Neural crest cell (in vitro differentiated cells): ENCODE measurements at regions not wholly inside any gene's neighbourhood (a gene's known extent, or its start where the extent isn't known, plus 50 kb on each side); places are given as distances from the start of the nearest gene placed in this dataset.

ENCODE experiments used
- DNase-seq: peaks from one replicate; pipeline ENCODE4 v3.0.0; 2021; ENCODE audit warnings: low read depth, mixed read lengths, low spot score
- H3K27ac Mint-ChIP-seq: one replicate; pipeline ENCODE4 v1.8.0; 2021; ENCODE audit warnings: mild to moderate bottlenecking, mixed read lengths; ENCODE audit not compliant: unreplicated experiment
- H3K27me3 Mint-ChIP-seq: 2 replicates; pipeline ENCODE4 v1.8.0; 2021; ENCODE audit warnings: low read depth, mild to moderate bottlenecking, mixed read lengths
- H3K36me3 Mint-ChIP-seq: 2 replicates; pipeline ENCODE4 v1.8.0; 2021; ENCODE audit warnings: low read depth, mild to moderate bottlenecking, mixed read lengths
- H3K4me1 Mint-ChIP-seq: 2 replicates; pipeline ENCODE4 v1.8.0; 2021; ENCODE audit warnings: mixed read lengths
- H3K4me3 Mint-ChIP-seq: one replicate; pipeline ENCODE4 v1.8.0; 2021; ENCODE audit warnings: mild to moderate bottlenecking, mixed read lengths
- H3K9me3 Mint-ChIP-seq: 2 replicates; pipeline ENCODE4 v1.8.0; 2021; ENCODE audit warnings: mixed read lengths
- TF ChIP-seq, protein P1 (sequence below): fragments of 200-600 bp; sonication (generic); conservative IDR thresholded peaks from 2 replicates; pipeline ENCODE4 v1.5.0; 2021; ENCODE audit warnings: antibody characterized with exemption, mild to moderate bottlenecking

DNA sequence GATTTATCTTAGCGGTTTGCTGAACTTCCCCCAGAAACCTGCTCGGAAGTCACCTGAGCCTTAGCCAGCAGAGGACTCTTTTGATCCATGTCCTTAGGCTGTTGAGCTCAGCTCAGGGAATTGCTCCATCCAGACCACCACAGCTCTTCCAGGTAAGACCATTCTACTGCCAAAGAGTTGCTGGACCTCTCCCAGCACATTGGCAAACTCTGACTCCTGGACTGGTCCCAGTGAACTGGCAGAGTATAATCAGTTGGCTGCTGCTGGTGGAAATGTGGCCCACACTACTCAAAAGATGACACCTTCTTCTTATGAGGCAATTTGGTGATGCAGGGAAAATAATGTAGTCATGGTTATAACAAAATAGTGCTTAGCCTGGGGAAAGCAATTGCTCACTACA is 308.8 kb upstream of the FIGN start:
- Mint-ChIP-seq H3K4me3 (no peak overlapping the region), H3K27me3 (no peaks in the 10 kb centered on the region), H3K9me3 (peaks cover 23% of the 10 kb centered on the region), H3K4me1 (no peaks in the 10 kb centered on the region), H3K36me3 (peaks cover 12% of the 10 kb centered on the region), H3K27ac (no peak overlapping the region)
- TF ChIP-seq, protein P1, sequence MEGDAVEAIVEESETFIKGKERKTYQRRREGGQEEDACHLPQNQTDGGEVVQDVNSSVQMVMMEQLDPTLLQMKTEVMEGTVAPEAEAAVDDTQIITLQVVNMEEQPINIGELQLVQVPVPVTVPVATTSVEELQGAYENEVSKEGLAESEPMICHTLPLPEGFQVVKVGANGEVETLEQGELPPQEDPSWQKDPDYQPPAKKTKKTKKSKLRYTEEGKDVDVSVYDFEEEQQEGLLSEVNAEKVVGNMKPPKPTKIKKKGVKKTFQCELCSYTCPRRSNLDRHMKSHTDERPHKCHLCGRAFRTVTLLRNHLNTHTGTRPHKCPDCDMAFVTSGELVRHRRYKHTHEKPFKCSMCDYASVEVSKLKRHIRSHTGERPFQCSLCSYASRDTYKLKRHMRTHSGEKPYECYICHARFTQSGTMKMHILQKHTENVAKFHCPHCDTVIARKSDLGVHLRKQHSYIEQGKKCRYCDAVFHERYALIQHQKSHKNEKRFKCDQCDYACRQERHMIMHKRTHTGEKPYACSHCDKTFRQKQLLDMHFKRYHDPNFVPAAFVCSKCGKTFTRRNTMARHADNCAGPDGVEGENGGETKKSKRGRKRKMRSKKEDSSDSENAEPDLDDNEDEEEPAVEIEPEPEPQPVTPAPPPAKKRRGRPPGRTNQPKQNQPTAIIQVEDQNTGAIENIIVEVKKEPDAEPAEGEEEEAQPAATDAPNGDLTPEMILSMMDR = no peak
- no peak for DNase-seq

DNA sequence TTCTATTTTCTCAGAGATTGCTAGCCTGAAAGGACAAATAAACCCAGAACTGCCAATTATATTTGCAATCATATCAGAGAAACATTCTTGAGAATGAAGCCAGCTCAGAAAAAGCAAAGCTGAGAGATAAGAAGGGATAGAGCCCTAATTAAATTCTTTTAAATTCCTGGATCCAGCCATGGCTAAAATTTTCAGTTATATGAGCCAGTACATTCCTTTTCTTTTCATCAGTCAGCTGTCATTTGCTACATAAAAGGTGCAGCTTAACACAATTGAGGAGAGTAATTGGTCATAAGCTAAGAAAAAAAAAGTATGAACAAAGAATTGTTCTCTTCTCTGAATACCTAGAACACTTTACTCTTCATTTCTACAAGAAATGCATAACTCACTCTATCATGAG is 303.5 kb upstream of the FIGN start:
- H3K4me3 Mint-ChIP-seq = no peak overlapping the region
- peaks cover 12% of the 10 kb centered on the region for H3K4me1 Mint-ChIP-seq
- H3K27ac Mint-ChIP-seq = no peak overlapping the region
- peaks cover 6% of the 10 kb centered on the region for H3K36me3 Mint-ChIP-seq
- peaks cover 18% of the 10 kb centered on the region for H3K9me3 Mint-ChIP-seq
- H3K27me3 Mint-ChIP-seq = no peaks in the 10 kb centered on the region
- no peak for DNase-seq
- TF ChIP-seq, protein P1 = no peak

DNA sequence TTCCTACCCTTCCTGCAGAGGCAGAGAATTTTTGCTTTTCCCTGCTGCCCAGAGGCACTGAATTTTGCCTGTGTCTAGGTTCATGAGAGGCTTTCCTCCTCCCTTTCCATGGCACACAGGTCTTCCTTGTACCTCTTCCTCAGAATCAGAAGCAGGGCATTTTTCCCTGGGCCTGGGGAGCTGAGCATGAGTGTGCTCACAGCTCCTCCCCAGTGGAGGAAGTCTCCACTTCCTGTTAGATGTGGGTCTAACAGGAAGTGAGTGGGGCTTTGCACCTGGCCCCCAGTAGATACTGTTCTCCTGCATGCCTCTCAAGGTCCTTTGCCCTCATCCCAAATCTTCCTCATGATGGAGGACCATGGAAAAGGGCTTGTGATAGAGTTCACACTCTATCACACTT is 297.2 kb upstream of the FIGN start:
- Mint-ChIP-seq H3K36me3 (no peaks in the 10 kb centered on the region), H3K27ac (no peak overlapping the region), H3K27me3 (no peaks in the 10 kb centered on the region), H3K9me3 (peaks cover 6% of the 10 kb centered on the region), H3K4me3 (no peak overlapping the region), H3K4me1 (peaks cover 19% of the 10 kb centered on the region)
- TF ChIP-seq, protein P1 = no peak
- no peak for DNase-seq

DNA sequence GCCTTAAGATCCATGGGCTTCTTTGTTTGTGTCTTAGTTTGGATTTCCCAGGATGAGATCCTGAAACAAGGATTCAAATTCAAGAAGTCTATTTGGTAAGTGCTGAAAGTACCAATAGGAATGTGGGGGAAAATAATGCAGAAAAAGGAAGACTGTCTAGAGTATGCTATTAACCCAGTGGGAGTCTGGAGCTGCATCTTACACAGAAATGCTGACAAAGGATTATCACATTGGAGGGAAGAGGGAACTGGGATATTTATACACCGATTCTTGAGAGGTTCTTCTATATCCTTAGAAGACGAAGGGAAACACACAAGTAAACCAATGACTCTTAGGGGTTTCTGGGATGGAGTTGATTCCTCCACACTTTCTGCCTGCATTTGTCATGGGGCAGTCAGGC is 294.8 kb upstream of the FIGN start:
- peaks cover 9% of the 10 kb centered on the region for H3K4me1 Mint-ChIP-seq
- no peak overlapping the region for H3K4me3 Mint-ChIP-seq
- no peaks in the 10 kb centered on the region for H3K27me3 Mint-ChIP-seq
- peaks cover 5% of the 10 kb centered on the region for H3K9me3 Mint-ChIP-seq
- TF ChIP-seq, protein P1 = no peak
- no peak for DNase-seq
- H3K27ac Mint-ChIP-seq = no peak overlapping the region
- no peaks in the 10 kb centered on the region for H3K36me3 Mint-ChIP-seq

DNA sequence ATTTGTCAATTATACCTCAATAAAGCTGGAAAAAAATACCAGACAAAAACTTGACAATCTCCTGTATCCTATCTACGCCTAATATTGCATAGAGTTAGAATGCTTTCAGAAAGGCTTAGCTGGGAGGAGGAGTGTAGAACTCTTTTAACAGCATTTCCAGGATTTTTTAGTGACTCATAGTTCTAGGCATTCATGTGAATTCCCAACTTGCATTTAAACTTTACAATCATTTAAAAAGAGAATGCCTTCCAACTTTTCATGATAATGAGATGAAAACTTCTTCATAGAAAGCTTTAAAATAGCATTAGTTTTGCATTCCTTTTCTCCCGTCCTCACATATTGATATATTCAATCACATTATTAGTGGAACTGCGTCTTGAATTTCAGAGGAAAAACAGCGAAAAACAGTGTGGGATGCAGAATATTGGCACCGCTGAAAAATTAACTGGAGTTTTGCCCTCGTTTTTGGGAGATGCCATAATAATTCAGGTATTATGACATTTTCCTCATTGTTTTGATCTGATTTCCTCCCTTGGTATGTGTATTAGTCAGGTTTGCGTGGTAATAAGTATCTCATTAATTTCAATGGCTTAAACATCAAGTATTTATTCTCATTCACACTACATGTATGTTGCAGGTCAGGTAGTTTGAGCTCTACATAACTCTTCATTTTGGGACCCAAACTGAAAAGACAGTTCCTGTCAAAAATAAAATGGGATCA is 293.2 kb upstream of the FIGN start:
- no peak overlapping the region for H3K27ac Mint-ChIP-seq

More for the DNA sequence above, 293.2 kb upstream of the FIGN start:
- Mint-ChIP-seq H3K4me3 (no peak overlapping the region), H3K27me3 (no peaks in the 10 kb centered on the region), H3K9me3 (peaks cover 5% of the 10 kb centered on the region), H3K36me3 (no peaks in the 10 kb centered on the region), H3K4me1 (peaks cover 7% of the 10 kb centered on the region)
- no peak for DNase-seq
- TF ChIP-seq, protein P1 = no peak
